ENCODE measurements at regions not wholly inside any gene's neighbourhood (a gene's known extent, or its start where the extent isn't known, plus 50 kb on each side); places are given as distances from the start of the nearest gene placed in this dataset.

GRCh38 chr12:61911113-61911512, 349.1 kb upstream of the USP15 start:
- TF ChIP-seq MAX (IDR thresholded peaks at IDR 0.05) (no peak), CTCF (IDR thresholded peaks at IDR 0.05; ENCODE audit: control extremely low read depth in 1 of 3, insufficient read depth in 1 of 3, low read depth in 1 of 3, low read length in 3 of 3) (no peak)
